ENCODE measurements at regions not wholly inside any gene's neighbourhood (a gene's known extent, or its start where the extent isn't known, plus 50 kb on each side); places are given as distances from the start of the nearest gene placed in this dataset.

DNA sequence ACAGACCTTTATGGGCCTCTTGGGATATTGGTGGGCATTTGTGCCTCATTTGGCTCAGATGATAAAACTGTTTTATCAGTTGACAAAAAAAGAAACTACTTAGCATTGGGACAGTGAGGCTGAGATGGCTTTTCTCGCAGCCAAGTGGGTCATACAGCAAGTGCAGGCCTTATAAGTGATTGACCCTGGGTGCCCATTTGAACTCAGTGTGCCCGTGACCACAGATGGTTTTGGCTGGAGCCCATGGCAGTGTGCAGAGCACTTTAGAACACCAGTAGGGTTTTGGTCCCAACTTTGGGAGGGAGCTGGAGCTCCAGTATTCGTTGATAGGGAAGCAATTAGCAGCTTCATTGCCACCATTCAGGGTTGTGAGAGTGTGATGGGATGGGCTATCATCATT lies 404.5 kb upstream of the LARGE1 start:
- TF ChIP-seq, protein P1, sequence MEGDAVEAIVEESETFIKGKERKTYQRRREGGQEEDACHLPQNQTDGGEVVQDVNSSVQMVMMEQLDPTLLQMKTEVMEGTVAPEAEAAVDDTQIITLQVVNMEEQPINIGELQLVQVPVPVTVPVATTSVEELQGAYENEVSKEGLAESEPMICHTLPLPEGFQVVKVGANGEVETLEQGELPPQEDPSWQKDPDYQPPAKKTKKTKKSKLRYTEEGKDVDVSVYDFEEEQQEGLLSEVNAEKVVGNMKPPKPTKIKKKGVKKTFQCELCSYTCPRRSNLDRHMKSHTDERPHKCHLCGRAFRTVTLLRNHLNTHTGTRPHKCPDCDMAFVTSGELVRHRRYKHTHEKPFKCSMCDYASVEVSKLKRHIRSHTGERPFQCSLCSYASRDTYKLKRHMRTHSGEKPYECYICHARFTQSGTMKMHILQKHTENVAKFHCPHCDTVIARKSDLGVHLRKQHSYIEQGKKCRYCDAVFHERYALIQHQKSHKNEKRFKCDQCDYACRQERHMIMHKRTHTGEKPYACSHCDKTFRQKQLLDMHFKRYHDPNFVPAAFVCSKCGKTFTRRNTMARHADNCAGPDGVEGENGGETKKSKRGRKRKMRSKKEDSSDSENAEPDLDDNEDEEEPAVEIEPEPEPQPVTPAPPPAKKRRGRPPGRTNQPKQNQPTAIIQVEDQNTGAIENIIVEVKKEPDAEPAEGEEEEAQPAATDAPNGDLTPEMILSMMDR (IDR thresholded peaks at IDR 0.05; ENCODE audit: unreplicated experiment in 3 of 3): no peak
- Mint-ChIP-seq H3K36me3 (ENCODE audit: low read depth) (no peaks in the 10 kb centered on the region), H3K4me3 (no peak overlapping the region), H3K27ac (no peak overlapping the region), H3K9me3 (no peaks in the 10 kb centered on the region), H3K4me1 (peaks cover under 1% of the 10 kb centered on the region), H3K27me3 (ENCODE audit: low read depth) (peaks cover 9% of the 10 kb centered on the region)

DNA sequence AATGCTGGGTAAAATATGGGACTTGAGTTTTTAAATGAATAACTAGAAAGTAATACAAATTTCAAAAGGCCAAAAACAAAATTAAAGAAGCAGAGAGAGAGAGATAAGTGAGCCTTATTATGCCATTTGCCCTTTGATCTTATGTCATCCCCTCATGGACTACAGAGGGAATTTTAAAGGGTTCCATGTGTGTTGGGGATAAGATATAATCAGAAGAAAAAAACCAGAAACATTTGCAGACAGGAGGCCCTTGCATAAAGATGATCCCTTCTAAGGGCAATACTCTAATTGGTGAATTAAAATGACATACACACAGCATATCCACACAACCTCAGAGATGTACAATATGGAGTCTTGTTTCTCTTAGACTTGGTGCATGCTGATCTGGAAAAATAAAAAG lies 406.6 kb upstream of the LARGE1 start:
- TF ChIP-seq, protein P1 (IDR thresholded peaks at IDR 0.05; ENCODE audit: unreplicated experiment in 3 of 3): no peak
- Mint-ChIP-seq H3K4me1 (peaks cover 6% of the 10 kb centered on the region), H3K36me3 (ENCODE audit: low read depth) (no peaks in the 10 kb centered on the region), H3K27ac (no peak overlapping the region), H3K4me3 (no peak overlapping the region), H3K27me3 (ENCODE audit: low read depth) (peaks cover 12% of the 10 kb centered on the region), H3K9me3 (no peaks in the 10 kb centered on the region)

GRCh38 chr22:34330432-34330831 lies 410.2 kb upstream of the LARGE1 start:
- Mint-ChIP-seq H3K36me3 (ENCODE audit: low read depth) (no peaks in the 10 kb centered on the region), H3K27ac (no peak overlapping the region), H3K27me3 (ENCODE audit: low read depth) (peaks cover 20% of the 10 kb centered on the region), H3K4me1 (peaks cover 6% of the 10 kb centered on the region), H3K4me3 (no peak overlapping the region), H3K9me3 (peaks cover 19% of the 10 kb centered on the region)
- TF ChIP-seq, protein P1 (IDR thresholded peaks at IDR 0.05; ENCODE audit: unreplicated experiment in 3 of 3): no peak

DNA sequence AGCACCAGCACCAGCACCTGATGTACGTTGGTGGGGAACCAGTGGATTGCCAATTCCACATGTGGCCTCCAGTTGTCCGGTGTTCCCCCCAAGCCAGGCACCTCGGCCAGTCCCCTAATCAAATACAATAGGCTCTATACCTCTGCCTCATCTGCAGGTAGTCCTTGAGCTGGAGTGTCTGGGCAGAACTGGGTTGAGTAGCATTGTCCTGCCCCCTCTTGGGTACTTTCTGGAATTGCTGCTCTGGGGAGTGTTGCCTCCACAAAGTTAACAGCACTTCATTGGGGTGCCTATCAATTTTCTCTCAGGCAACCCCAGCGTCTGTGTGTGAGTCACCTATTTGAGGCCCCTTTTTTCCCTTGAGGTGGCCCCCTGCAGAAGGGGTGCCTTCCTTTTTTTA lies 413.0 kb upstream of the LARGE1 start:
- TF ChIP-seq, protein P1 (IDR thresholded peaks at IDR 0.05; ENCODE audit: unreplicated experiment in 3 of 3): no peak
- H3K4me1 Mint-ChIP-seq: peaks cover 6% of the 10 kb centered on the region
- H3K9me3 Mint-ChIP-seq: peaks cover 32% of the 10 kb centered on the region
- peaks cover 16% of the 10 kb centered on the region for H3K27me3 Mint-ChIP-seq (ENCODE audit: low read depth)
- no peaks in the 10 kb centered on the region for H3K36me3 Mint-ChIP-seq (ENCODE audit: low read depth)
- H3K4me3 Mint-ChIP-seq: no peak overlapping the region
- H3K27ac Mint-ChIP-seq: no peak overlapping the region

DNA sequence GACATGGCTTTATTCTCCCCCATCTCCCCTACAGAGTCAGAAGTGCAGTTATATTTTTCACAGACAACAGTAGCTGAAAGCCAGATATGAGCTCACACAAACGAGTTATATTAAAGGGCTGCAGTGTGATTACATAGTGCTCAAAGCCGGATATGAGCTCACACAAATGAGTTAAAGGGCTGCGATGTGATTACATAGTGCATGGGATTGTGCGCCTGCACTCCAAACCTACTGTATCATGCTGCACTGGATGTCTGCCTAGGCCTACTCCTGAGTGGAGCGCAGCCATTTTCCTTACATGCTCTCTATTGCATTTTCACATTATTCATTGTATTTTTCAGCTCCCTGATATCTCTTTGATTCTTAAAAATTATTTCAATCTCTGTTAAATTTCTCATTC lies 414.6 kb upstream of the LARGE1 start:
- no peak overlapping the region for H3K27ac Mint-ChIP-seq

GRCh38 chr22:34344702-34345101 lies 424.4 kb upstream of the LARGE1 start:
- H3K4me3 Mint-ChIP-seq: no peak overlapping the region
- TF ChIP-seq, protein P1 (IDR thresholded peaks at IDR 0.05; ENCODE audit: unreplicated experiment in 3 of 3): no peak
- peaks cover 15% of the 10 kb centered on the region for H3K27me3 Mint-ChIP-seq (ENCODE audit: low read depth)
- no peaks in the 10 kb centered on the region for H3K36me3 Mint-ChIP-seq (ENCODE audit: low read depth)
- H3K9me3 Mint-ChIP-seq: no peaks in the 10 kb centered on the region
- H3K27ac Mint-ChIP-seq: no peak overlapping the region
- no peaks in the 10 kb centered on the region for H3K4me1 Mint-ChIP-seq

More for the DNA sequence above, 414.6 kb upstream of the LARGE1 start:
- TF ChIP-seq, protein P1 (IDR thresholded peaks at IDR 0.05; ENCODE audit: unreplicated experiment in 3 of 3): no peak
- H3K9me3 Mint-ChIP-seq: peaks cover 32% of the 10 kb centered on the region
- peaks cover 4% of the 10 kb centered on the region for H3K4me1 Mint-ChIP-seq
- H3K36me3 Mint-ChIP-seq (ENCODE audit: low read depth): no peaks in the 10 kb centered on the region
- peaks cover 16% of the 10 kb centered on the region for H3K27me3 Mint-ChIP-seq (ENCODE audit: low read depth)
- no peak overlapping the region for H3K4me3 Mint-ChIP-seq
